LNCaP clone FGC (cell line): ENCODE measurements at regions not wholly inside any gene's neighbourhood (a gene's known extent, or its start where the extent isn't known, plus 50 kb on each side); places are given as distances from the start of the nearest gene placed in this dataset.
"Not testable (repeated sequence)": the region's sequence is repeated elsewhere in the genome, so short reads cannot be mapped to it uniquely, and the experiment has no call there.

ENCODE experiments used
- DNase-seq: peaks from one replicate; pipeline ENCODE4 v3.0.0-alpha.2; 2011; ENCODE audit warnings: low read depth
- H3K4me3 ChIP-seq: 2 replicates; pipeline ENCODE4 v1.5.1; 2011; ENCODE audit warnings: mild to moderate bottlenecking, low read depth, low read length, control low read depth
- TF ChIP-seq, protein P1 (sequence below): IDR thresholded peaks from 2 replicates; pipeline ENCODE4 v1.5.1; 2012; ENCODE audit warnings: mild to moderate bottlenecking; ENCODE audit not compliant: control insufficient read depth, insufficient read depth; ENCODE audit errors: extremely low read depth

- TF ChIP-seq, protein P1, sequence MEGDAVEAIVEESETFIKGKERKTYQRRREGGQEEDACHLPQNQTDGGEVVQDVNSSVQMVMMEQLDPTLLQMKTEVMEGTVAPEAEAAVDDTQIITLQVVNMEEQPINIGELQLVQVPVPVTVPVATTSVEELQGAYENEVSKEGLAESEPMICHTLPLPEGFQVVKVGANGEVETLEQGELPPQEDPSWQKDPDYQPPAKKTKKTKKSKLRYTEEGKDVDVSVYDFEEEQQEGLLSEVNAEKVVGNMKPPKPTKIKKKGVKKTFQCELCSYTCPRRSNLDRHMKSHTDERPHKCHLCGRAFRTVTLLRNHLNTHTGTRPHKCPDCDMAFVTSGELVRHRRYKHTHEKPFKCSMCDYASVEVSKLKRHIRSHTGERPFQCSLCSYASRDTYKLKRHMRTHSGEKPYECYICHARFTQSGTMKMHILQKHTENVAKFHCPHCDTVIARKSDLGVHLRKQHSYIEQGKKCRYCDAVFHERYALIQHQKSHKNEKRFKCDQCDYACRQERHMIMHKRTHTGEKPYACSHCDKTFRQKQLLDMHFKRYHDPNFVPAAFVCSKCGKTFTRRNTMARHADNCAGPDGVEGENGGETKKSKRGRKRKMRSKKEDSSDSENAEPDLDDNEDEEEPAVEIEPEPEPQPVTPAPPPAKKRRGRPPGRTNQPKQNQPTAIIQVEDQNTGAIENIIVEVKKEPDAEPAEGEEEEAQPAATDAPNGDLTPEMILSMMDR: no peak
- no peak for DNase-seq
- no peak overlapping the region for H3K4me3 ChIP-seq
These were observed 536.9 kb downstream of the TMEM114 start for GRCh38 chr16:8053437-8053836.

- TF ChIP-seq, protein P1: no peak
- no peak overlapping the region for H3K4me3 ChIP-seq
- DNase-seq: no peak
These were observed 541.9 kb downstream of the TMEM114 start for GRCh38 chr16:8048433-8048832.

- H3K4me3 ChIP-seq: no peak overlapping the region
- no peak for DNase-seq
- TF ChIP-seq, protein P1: no peak
These were observed 542.6 kb downstream of the TMEM114 start for GRCh38 chr16:8047736-8048135.

DNA sequence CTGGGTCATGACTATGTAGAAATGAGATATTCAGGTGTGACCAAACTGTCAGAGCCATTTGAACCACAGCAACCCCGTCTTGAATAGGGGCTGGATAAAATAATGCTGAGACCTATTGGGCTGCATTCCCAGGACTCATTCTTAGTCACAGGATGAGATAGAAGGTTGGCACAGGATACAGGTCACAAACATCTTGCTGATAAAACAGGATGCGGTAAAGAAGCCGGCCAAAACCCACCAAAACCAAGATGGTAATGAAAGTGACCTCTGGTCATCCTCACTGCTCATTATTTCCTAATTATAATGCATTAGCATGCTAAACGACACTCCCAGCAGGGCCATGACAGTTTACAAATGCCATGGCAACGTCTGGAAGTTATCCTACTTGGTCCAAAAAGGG is 545.5 kb downstream of the TMEM114 start:
- H3K4me3 ChIP-seq: no peak overlapping the region
- no peak for DNase-seq

GRCh38 chr16:8032406-8032805 is 557.9 kb downstream of the TMEM114 start:
- H3K4me3 ChIP-seq: no peak overlapping the region
- no peak for DNase-seq
- TF ChIP-seq, protein P1: no peak

More for the DNA sequence above, 545.5 kb downstream of the TMEM114 start:
- TF ChIP-seq, protein P1: no peak

GRCh38 chr16:8030004-8030403 is 560.3 kb downstream of the TMEM114 start:
- not testable (repeated sequence) for DNase-seq, H3K4me3 ChIP-seq

- TF ChIP-seq, protein P1: no peak
- H3K4me3 ChIP-seq: no peak overlapping the region
- DNase-seq: no peak
These were observed 563.9 kb downstream of the TMEM114 start for GRCh38 chr16:8026450-8026849.
